Parathyroid adenoma (tissue), 2 donors: ENCODE measurements at regions not wholly inside any gene's neighbourhood (a gene's known extent, or its start where the extent isn't known, plus 50 kb on each side); places are given as distances from the start of the nearest gene placed in this dataset.

ENCODE experiments used
- H2AFZ ChIP-seq: fragments of 300-600 bp; sonication (generic); one replicate; pipeline ENCODE4 v1.7.0; 2017; ENCODE audit warnings: antibody characterized with exemption, mild to moderate bottlenecking
- H3K27ac ChIP-seq: fragments of 300-600 bp; sonication (generic); one replicate; pipeline ENCODE4 v1.7.0; 2017
- H3K27me3 ChIP-seq: fragments of 300-600 bp; sonication (generic); one replicate; pipeline ENCODE4 v1.7.0; 2017; ENCODE audit warnings: low read length; ENCODE audit not compliant: control insufficient read depth, insufficient read depth
- H3K36me3 ChIP-seq: fragments of 300-600 bp; sonication (generic); one replicate; pipeline ENCODE4 v1.7.0; 2017; ENCODE audit warnings: low read length; ENCODE audit not compliant: control insufficient read depth, insufficient read depth
- H3K4me1 ChIP-seq: fragments of 300-600 bp; sonication (generic); one replicate; pipeline ENCODE4 v1.7.0; 2017; ENCODE audit warnings: control low read depth
- H3K4me2 ChIP-seq: fragments of 300-600 bp; sonication (generic); one replicate; pipeline ENCODE4 v1.7.0; 2017; ENCODE audit warnings: low read length
- H3K4me3 ChIP-seq: fragments of 300-600 bp; sonication (generic); one replicate; pipeline ENCODE4 v1.7.0; 2017; ENCODE audit warnings: low read depth, low read length
- H3K79me2 ChIP-seq: fragments of 300-600 bp; sonication (generic); one replicate; pipeline ENCODE4 v1.7.0; 2017; ENCODE audit warnings: control low read depth
- H3K9ac ChIP-seq: fragments of 300-600 bp; sonication (generic); one replicate; pipeline ENCODE4 v1.7.0; 2017; ENCODE audit warnings: mild to moderate bottlenecking
- H3K9me3 ChIP-seq: fragments of 300-600 bp; sonication (generic); one replicate; pipeline ENCODE4 v1.7.0; 2017; ENCODE audit warnings: low read length; ENCODE audit not compliant: control insufficient read depth
- TF ChIP-seq, protein P1 (sequence below): fragments of 300-600 bp; sonication (generic); IDR thresholded peaks from one replicate; pipeline ENCODE4 v1.7.0; 2017; ENCODE audit warnings: antibody characterized with exemption, mild to moderate bottlenecking
- donor health status: primary hyperparathyroidism.

DNA sequence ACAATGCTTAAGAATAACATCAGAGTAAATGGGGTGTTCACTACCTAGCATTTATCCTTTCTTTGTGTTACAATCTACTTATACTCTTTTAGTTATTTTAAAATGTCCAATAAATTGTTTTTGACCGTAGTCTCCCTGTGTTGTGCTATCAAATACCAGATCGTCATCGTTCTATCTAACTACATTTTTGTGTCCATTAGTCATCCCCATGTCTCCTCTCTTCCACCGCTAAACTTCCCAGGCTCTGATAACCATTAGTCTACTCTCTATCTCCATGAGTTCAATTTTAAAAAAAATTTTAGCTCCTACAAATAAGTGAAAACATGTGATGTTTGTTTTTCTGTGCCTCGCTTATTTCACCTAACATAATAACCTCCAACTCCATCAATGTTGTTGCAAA lies 381.9 kb downstream of the PRDM5 start:
- Histone ChIP-seq H3K4me3 (no peak overlapping the region), H2AFZ (no peak overlapping the region), H3K36me3 (no peaks in the 10 kb centered on the region), H3K4me2 (no peak overlapping the region), H3K9ac (no peak overlapping the region), H3K27ac (no peak overlapping the region), H3K79me2 (no peaks in the 10 kb centered on the region), H3K4me1 (no peaks in the 10 kb centered on the region), H3K27me3 (no peaks in the 10 kb centered on the region), H3K9me3 (no peaks in the 10 kb centered on the region)
- TF ChIP-seq, protein P1, sequence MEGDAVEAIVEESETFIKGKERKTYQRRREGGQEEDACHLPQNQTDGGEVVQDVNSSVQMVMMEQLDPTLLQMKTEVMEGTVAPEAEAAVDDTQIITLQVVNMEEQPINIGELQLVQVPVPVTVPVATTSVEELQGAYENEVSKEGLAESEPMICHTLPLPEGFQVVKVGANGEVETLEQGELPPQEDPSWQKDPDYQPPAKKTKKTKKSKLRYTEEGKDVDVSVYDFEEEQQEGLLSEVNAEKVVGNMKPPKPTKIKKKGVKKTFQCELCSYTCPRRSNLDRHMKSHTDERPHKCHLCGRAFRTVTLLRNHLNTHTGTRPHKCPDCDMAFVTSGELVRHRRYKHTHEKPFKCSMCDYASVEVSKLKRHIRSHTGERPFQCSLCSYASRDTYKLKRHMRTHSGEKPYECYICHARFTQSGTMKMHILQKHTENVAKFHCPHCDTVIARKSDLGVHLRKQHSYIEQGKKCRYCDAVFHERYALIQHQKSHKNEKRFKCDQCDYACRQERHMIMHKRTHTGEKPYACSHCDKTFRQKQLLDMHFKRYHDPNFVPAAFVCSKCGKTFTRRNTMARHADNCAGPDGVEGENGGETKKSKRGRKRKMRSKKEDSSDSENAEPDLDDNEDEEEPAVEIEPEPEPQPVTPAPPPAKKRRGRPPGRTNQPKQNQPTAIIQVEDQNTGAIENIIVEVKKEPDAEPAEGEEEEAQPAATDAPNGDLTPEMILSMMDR, result no peak

DNA sequence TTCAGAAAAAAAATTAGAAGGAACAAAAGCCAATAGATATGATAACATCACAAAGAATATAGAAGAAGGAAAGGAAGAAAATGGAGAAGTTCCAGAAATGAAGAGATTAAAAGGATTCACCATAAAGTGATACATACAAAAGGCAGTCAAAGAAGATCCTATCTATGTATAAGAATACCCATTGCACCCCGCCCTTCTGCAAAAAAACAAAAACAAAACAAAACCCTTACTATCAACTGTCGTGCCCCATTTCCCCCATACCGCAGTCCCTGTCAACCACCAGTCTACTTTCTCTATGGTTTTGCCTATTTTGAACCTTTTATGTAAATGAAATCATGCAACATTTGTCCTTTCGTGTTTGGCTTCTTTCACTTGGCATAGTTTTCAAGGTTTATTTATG lies 385.6 kb downstream of the PRDM5 start:
- Histone ChIP-seq H3K36me3 (no peaks in the 10 kb centered on the region), H3K27me3 (no peaks in the 10 kb centered on the region), H3K79me2 (no peaks in the 10 kb centered on the region), H2AFZ (no peak overlapping the region), H3K4me3 (no peak overlapping the region), H3K4me2 (no peak overlapping the region), H3K27ac (no peak overlapping the region), H3K9ac (no peak overlapping the region), H3K9me3 (no peaks in the 10 kb centered on the region), H3K4me1 (no peaks in the 10 kb centered on the region)
- TF ChIP-seq, protein P1, result no peak

- no peaks in the 10 kb centered on the region for H3K27me3 ChIP-seq
- no peak overlapping the region for H2AFZ ChIP-seq
- H3K79me2 ChIP-seq, result no peaks in the 10 kb centered on the region
- H3K9me3 ChIP-seq, result no peaks in the 10 kb centered on the region
- no peak overlapping the region for H3K9ac ChIP-seq
- TF ChIP-seq, protein P1, result no peak
- H3K36me3 ChIP-seq, result no peaks in the 10 kb centered on the region
- H3K4me1 ChIP-seq, result no peaks in the 10 kb centered on the region
- no peak overlapping the region for H3K4me2 ChIP-seq
- H3K27ac ChIP-seq, result no peak overlapping the region
- no peak overlapping the region for H3K4me3 ChIP-seq
These were observed 394.1 kb downstream of the PRDM5 start for GRCh38 chr4:120528428-120528827.

DNA sequence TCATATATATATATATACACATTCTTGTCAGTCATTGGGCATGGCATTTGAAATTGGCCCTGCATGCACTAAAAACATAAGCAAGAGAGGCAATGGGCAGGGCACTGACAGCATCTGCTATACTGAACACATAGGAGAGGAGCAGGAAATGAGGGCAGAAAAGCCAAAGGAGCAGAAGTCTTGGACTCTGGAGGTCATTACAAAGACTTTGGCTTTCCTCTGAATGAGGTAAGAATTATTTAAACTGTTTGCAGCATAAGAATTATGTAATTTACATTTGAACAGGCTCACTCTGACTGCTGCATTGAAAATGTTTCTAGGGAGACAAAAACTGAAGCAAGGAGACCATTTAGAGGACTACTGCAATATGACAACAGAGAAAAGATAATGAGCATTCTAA lies 396.5 kb downstream of the PRDM5 start:
- TF ChIP-seq, protein P1, result no peak
- Histone ChIP-seq H2AFZ (no peak overlapping the region), H3K79me2 (no peaks in the 10 kb centered on the region), H3K9me3 (no peaks in the 10 kb centered on the region), H3K27me3 (no peaks in the 10 kb centered on the region), H3K4me2 (no peak overlapping the region), H3K36me3 (no peaks in the 10 kb centered on the region), H3K4me1 (no peaks in the 10 kb centered on the region), H3K9ac (no peak overlapping the region), H3K27ac (no peak overlapping the region), H3K4me3 (no peak overlapping the region)

GRCh38 chr4:120525106-120525505 lies 397.4 kb downstream of the PRDM5 start:
- H3K27ac ChIP-seq, result no peak overlapping the region
- TF ChIP-seq, protein P1, result no peak
- H3K4me1 ChIP-seq, result no peaks in the 10 kb centered on the region
- no peak overlapping the region for H3K4me2 ChIP-seq
- H2AFZ ChIP-seq, result no peak overlapping the region
- H3K27me3 ChIP-seq, result no peaks in the 10 kb centered on the region
- H3K4me3 ChIP-seq, result no peak overlapping the region
- H3K36me3 ChIP-seq, result no peaks in the 10 kb centered on the region
- H3K79me2 ChIP-seq, result no peaks in the 10 kb centered on the region
- H3K9me3 ChIP-seq, result no peaks in the 10 kb centered on the region
- H3K9ac ChIP-seq, result no peak overlapping the region
